ENCODE measurements at regions not wholly inside any gene's neighbourhood (a gene's known extent, or its start where the extent isn't known, plus 50 kb on each side); places are given as distances from the start of the nearest gene placed in this dataset.

GRCh38 chr1:83619170-83619896 is 379.6 kb downstream of the TTLL7 start:
- no peak overlapping the region for H3K27ac ChIP-seq (ENCODE audit: low read length)
- H3K9ac ChIP-seq (ENCODE audit: low read length): no peak overlapping the region
- no peaks in the 10 kb centered on the region for H3K36me3 ChIP-seq (ENCODE audit: control insufficient read depth, low read depth, low read length)
- peaks cover 44% of the 10 kb centered on the region for H3K4me1 ChIP-seq (ENCODE audit: control insufficient read depth, low read depth, low read length)
- no peaks in the 10 kb centered on the region for H3K9me3 ChIP-seq (ENCODE audit: control insufficient read depth, low read depth, low read length)
- no peaks in the 10 kb centered on the region for H3K27me3 ChIP-seq (ENCODE audit: control insufficient read depth, insufficient read depth, low read length)
- H3K4me3 ChIP-seq (ENCODE audit: low read length): no peak overlapping the region

- Histone ChIP-seq H3K4me3 (ENCODE audit: low read length) (no peak overlapping the region), H3K27me3 (ENCODE audit: control insufficient read depth, insufficient read depth, low read length) (no peaks in the 10 kb centered on the region), H3K9ac (ENCODE audit: low read length) (no peak overlapping the region), H3K36me3 (ENCODE audit: control insufficient read depth, low read depth, low read length) (no peaks in the 10 kb centered on the region), H3K4me1 (ENCODE audit: control insufficient read depth, low read depth, low read length) (peaks cover 44% of the 10 kb centered on the region), H3K9me3 (ENCODE audit: control insufficient read depth, low read depth, low read length) (no peaks in the 10 kb centered on the region), H3K27ac (ENCODE audit: low read length) (no peak overlapping the region)
Observed at GRCh38 chr1:83617883-83618282, 381.0 kb downstream of the TTLL7 start.

DNA sequence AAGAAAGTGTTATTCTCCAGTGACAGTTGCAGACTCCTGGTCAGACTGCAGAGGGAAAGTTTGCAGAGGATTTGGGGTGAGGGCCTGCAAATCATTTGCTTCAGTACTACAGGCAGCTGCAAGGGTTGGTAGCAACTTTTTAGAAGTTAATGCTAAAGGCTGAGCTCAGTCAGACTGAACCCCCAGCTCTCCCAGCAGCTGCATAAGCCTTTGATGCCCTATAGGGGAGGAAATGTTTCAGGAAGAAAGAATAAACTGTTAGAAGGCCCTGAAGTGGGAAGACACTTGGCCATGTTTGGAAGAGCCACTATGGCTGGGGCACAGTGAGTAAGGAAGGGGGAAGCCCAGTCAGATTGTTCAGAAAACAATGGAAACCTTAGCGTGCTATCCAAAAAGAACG is 383.6 kb downstream of the TTLL7 start:
- no peaks in the 10 kb centered on the region for H3K27me3 ChIP-seq (ENCODE audit: control insufficient read depth, insufficient read depth, low read length)
- H3K27ac ChIP-seq (ENCODE audit: low read length): no peak overlapping the region
- H3K36me3 ChIP-seq (ENCODE audit: control insufficient read depth, low read depth, low read length): no peaks in the 10 kb centered on the region
- no peak overlapping the region for H3K4me3 ChIP-seq (ENCODE audit: low read length)
- no peaks in the 10 kb centered on the region for H3K9me3 ChIP-seq (ENCODE audit: control insufficient read depth, low read depth, low read length)
- H3K9ac ChIP-seq (ENCODE audit: low read length): no peak overlapping the region
- H3K4me1 ChIP-seq (ENCODE audit: control insufficient read depth, low read depth, low read length): peaks cover 44% of the 10 kb centered on the region

DNA sequence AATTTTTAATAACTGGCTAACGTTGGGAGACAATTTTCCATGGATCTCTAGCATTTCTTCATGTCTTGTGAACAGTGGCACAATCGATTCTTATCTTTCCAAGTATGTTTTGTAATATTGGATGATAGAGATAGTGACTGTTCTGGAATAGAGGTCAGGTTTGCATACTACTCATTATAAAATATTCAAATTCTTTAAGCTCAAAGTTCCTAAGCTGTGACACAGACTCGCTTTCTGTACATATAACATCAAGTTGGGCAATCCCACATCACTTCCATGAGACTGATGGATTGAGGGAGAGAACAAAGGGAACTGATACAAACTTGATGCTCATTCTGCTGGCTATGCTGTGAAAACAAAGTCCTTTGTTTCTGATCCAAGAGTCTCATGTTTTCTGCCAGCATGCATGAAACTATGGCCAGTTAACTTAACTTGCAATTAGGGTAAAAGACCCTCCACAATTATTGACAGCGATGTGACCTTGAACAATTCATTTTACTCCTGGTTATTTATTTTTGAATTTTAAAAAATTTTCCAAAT is 392.4 kb downstream of the TTLL7 start:
- Histone ChIP-seq H3K4me1 (ENCODE audit: control insufficient read depth, low read depth, low read length) (no peaks in the 10 kb centered on the region), H3K9me3 (ENCODE audit: control insufficient read depth, low read depth, low read length) (peaks cover 7% of the 10 kb centered on the region), H3K36me3 (ENCODE audit: control insufficient read depth, low read depth, low read length) (no peaks in the 10 kb centered on the region), H3K27me3 (ENCODE audit: control insufficient read depth, insufficient read depth, low read length) (no peaks in the 10 kb centered on the region), H3K27ac (ENCODE audit: low read length) (no peak overlapping the region), H3K9ac (ENCODE audit: low read length) (no peak overlapping the region), H3K4me3 (ENCODE audit: low read length) (no peak overlapping the region)

- Histone ChIP-seq H3K9me3 (ENCODE audit: control insufficient read depth, low read depth, low read length) (no peaks in the 10 kb centered on the region), H3K27ac (ENCODE audit: low read length) (no peak overlapping the region), H3K36me3 (ENCODE audit: control insufficient read depth, low read depth, low read length) (no peaks in the 10 kb centered on the region), H3K27me3 (ENCODE audit: control insufficient read depth, insufficient read depth, low read length) (no peaks in the 10 kb centered on the region), H3K4me3 (ENCODE audit: low read length) (no peak overlapping the region), H3K4me1 (ENCODE audit: control insufficient read depth, low read depth, low read length) (peaks cover 14% of the 10 kb centered on the region), H3K9ac (ENCODE audit: low read length) (no peak overlapping the region)
Observed at GRCh38 chr1:83596331-83596730, 402.6 kb downstream of the TTLL7 start.

DNA sequence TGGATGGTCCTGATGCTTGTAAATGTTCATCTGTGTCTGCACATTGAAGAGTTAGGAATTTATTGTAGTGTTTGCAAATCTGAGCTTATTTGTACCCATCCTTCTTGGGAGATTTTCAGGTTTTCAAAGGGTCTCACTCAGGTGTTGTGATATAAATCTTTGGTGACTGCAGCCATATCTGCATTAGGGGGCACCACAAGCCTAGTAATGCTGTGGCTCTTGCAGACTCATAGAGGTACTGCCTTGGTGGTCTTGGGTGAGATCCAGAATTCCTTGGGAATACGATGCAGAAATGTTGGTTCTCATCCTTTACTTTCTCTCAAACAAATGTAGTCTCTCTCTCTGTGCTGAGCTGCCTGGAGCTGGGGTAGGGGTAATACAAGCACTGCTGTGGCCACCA is 405.9 kb downstream of the TTLL7 start:
- H3K4me3 ChIP-seq (ENCODE audit: low read length): no peak overlapping the region
- H3K27me3 ChIP-seq (ENCODE audit: control insufficient read depth, insufficient read depth, low read length): no peaks in the 10 kb centered on the region
- H3K9me3 ChIP-seq (ENCODE audit: control insufficient read depth, low read depth, low read length): no peaks in the 10 kb centered on the region
- H3K9ac ChIP-seq (ENCODE audit: low read length): no peak overlapping the region
- peaks cover 14% of the 10 kb centered on the region for H3K4me1 ChIP-seq (ENCODE audit: control insufficient read depth, low read depth, low read length)
- no peaks in the 10 kb centered on the region for H3K36me3 ChIP-seq (ENCODE audit: control insufficient read depth, low read depth, low read length)
- H3K27ac ChIP-seq (ENCODE audit: low read length): no peak overlapping the region

- Histone ChIP-seq H3K4me3 (ENCODE audit: low read length) (no peak overlapping the region), H3K27me3 (ENCODE audit: control insufficient read depth, insufficient read depth, low read length) (no peaks in the 10 kb centered on the region), H3K9me3 (ENCODE audit: control insufficient read depth, low read depth, low read length) (no peaks in the 10 kb centered on the region), H3K4me1 (ENCODE audit: control insufficient read depth, low read depth, low read length) (peaks cover 9% of the 10 kb centered on the region), H3K36me3 (ENCODE audit: control insufficient read depth, low read depth, low read length) (no peaks in the 10 kb centered on the region), H3K27ac (ENCODE audit: low read length) (no peak overlapping the region), H3K9ac (ENCODE audit: low read length) (no peak overlapping the region)
Observed at GRCh38 chr1:83588140-83588539, 410.8 kb downstream of the TTLL7 start.

DNA sequence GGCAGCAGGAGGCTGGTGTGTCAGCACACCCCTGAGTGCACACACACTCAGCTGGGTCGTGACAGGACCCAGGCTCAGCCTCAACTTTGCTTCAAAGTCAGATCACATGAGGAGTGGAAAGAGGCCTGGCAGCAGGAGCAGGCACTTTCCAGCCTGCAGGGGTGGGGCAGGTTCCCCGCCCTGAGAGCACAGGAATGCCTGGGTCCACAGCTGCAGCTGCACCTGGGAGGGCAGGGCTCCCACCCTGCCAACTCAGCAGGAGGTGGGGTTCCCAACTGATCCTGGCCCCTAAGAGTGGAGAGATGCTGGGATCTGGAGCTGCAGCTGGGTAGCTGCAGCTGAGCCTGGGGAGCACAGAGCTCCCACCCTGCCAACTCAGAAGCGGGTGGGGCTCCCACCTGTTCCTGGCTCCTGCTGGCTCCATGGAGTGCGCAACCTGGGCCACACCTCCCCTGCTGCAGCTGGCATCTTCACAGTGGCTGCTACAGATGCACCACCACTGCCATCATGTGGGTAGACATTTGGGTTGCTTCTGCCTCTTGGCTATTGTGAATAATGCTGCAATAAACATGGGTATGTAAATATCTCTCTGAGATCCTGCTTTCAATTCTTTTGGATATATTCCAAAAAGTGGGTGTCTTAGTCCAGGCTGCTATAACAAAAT is 415.4 kb downstream of the TTLL7 start:
- peaks cover 3% of the 10 kb centered on the region for H3K9me3 ChIP-seq (ENCODE audit: control insufficient read depth, low read depth, low read length)
- no peak overlapping the region for H3K9ac ChIP-seq (ENCODE audit: low read length)
- no peak overlapping the region for H3K4me3 ChIP-seq (ENCODE audit: low read length)

DNA sequence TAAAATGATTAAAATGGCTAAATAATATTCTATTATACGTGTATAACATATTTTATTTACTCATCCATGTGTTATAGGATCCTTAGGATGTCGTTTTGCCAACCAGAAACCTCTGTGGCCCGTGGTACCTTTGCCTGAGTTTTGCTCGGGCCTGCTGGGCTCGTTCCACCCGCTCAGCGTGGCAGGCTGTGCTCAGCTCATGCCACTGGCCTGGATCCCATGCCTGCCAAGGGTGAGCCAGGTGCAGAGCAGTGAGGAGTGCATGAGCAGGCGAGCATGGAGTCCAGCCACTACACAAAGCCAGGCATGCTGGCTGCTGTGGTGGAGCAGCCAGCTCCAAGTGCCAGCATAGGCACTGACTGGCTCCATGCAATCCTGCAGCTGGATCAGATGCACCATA is 417.2 kb downstream of the TTLL7 start:
- no peak overlapping the region for H3K9ac ChIP-seq (ENCODE audit: low read length)
- H3K27ac ChIP-seq (ENCODE audit: low read length): no peak overlapping the region
- peaks cover 3% of the 10 kb centered on the region for H3K9me3 ChIP-seq (ENCODE audit: control insufficient read depth, low read depth, low read length)

More for the DNA sequence above, 415.4 kb downstream of the TTLL7 start:
- Histone ChIP-seq H3K4me1 (ENCODE audit: control insufficient read depth, low read depth, low read length) (no peaks in the 10 kb centered on the region), H3K27me3 (ENCODE audit: control insufficient read depth, insufficient read depth, low read length) (no peaks in the 10 kb centered on the region), H3K27ac (ENCODE audit: low read length) (no peak overlapping the region), H3K36me3 (ENCODE audit: control insufficient read depth, low read depth, low read length) (no peaks in the 10 kb centered on the region)

GRCh38 chr1:83574791-83575190 is 424.1 kb downstream of the TTLL7 start:
- no peak overlapping the region for H3K4me3 ChIP-seq (ENCODE audit: low read length)
- no peak overlapping the region for H3K27ac ChIP-seq (ENCODE audit: low read length)
- no peaks in the 10 kb centered on the region for H3K9me3 ChIP-seq (ENCODE audit: control insufficient read depth, low read depth, low read length)
- peaks cover 11% of the 10 kb centered on the region for H3K4me1 ChIP-seq (ENCODE audit: control insufficient read depth, low read depth, low read length)
- no peaks in the 10 kb centered on the region for H3K27me3 ChIP-seq (ENCODE audit: control insufficient read depth, insufficient read depth, low read length)
- H3K9ac ChIP-seq (ENCODE audit: low read length): no peak overlapping the region
- no peaks in the 10 kb centered on the region for H3K36me3 ChIP-seq (ENCODE audit: control insufficient read depth, low read depth, low read length)

More for the DNA sequence above, 417.2 kb downstream of the TTLL7 start:
- Histone ChIP-seq H3K4me1 (ENCODE audit: control insufficient read depth, low read depth, low read length) (no peaks in the 10 kb centered on the region), H3K4me3 (ENCODE audit: low read length) (no peak overlapping the region), H3K27me3 (ENCODE audit: control insufficient read depth, insufficient read depth, low read length) (no peaks in the 10 kb centered on the region), H3K36me3 (ENCODE audit: control insufficient read depth, low read depth, low read length) (no peaks in the 10 kb centered on the region)

GRCh38 chr1:83573776-83574175 is 425.2 kb downstream of the TTLL7 start:
- Histone ChIP-seq H3K9me3 (ENCODE audit: control insufficient read depth, low read depth, low read length) (no peaks in the 10 kb centered on the region), H3K9ac (ENCODE audit: low read length) (no peak overlapping the region), H3K4me3 (ENCODE audit: low read length) (no peak overlapping the region), H3K27me3 (ENCODE audit: control insufficient read depth, insufficient read depth, low read length) (no peaks in the 10 kb centered on the region), H3K36me3 (ENCODE audit: control insufficient read depth, low read depth, low read length) (no peaks in the 10 kb centered on the region), H3K27ac (ENCODE audit: low read length) (no peak overlapping the region), H3K4me1 (ENCODE audit: control insufficient read depth, low read depth, low read length) (peaks cover 11% of the 10 kb centered on the region)

GRCh38 chr1:83571536-83571935 is 427.4 kb downstream of the TTLL7 start:
- no peaks in the 10 kb centered on the region for H3K36me3 ChIP-seq (ENCODE audit: control insufficient read depth, low read depth, low read length)
- no peak overlapping the region for H3K27ac ChIP-seq (ENCODE audit: low read length)
- H3K4me3 ChIP-seq (ENCODE audit: low read length): no peak overlapping the region
- H3K4me1 ChIP-seq (ENCODE audit: control insufficient read depth, low read depth, low read length): peaks cover 11% of the 10 kb centered on the region
- no peaks in the 10 kb centered on the region for H3K9me3 ChIP-seq (ENCODE audit: control insufficient read depth, low read depth, low read length)
- no peaks in the 10 kb centered on the region for H3K27me3 ChIP-seq (ENCODE audit: control insufficient read depth, insufficient read depth, low read length)
- no peak overlapping the region for H3K9ac ChIP-seq (ENCODE audit: low read length)
